ENCODE measurements at regions not wholly inside any gene's neighbourhood (a gene's known extent, or its start where the extent isn't known, plus 50 kb on each side); places are given as distances from the start of the nearest gene placed in this dataset.

DNA sequence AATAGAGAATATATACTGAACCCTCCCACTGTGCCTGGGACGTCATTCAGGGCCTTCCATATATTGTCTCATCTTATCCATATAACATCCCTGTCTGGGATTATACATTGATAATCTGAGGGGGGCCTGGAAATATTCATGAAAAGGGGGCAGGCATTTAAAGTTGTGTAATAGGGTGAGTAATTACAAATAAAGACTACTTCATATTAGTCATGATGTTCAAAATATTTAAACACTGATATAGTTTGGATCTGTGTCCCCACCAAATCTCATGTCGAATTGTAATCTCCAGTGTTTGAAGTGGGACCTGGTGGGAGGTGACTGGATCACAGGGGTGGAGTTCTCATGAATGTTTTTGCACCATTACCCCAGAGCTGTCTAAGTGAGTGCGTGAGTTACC is 97.8 kb downstream of the AQP9 start:
- no peak overlapping the region for H3K4me3 ChIP-seq (ENCODE audit: low read depth, low read length)
- no peak for DNase-seq (ENCODE audit: low read depth)

DNA sequence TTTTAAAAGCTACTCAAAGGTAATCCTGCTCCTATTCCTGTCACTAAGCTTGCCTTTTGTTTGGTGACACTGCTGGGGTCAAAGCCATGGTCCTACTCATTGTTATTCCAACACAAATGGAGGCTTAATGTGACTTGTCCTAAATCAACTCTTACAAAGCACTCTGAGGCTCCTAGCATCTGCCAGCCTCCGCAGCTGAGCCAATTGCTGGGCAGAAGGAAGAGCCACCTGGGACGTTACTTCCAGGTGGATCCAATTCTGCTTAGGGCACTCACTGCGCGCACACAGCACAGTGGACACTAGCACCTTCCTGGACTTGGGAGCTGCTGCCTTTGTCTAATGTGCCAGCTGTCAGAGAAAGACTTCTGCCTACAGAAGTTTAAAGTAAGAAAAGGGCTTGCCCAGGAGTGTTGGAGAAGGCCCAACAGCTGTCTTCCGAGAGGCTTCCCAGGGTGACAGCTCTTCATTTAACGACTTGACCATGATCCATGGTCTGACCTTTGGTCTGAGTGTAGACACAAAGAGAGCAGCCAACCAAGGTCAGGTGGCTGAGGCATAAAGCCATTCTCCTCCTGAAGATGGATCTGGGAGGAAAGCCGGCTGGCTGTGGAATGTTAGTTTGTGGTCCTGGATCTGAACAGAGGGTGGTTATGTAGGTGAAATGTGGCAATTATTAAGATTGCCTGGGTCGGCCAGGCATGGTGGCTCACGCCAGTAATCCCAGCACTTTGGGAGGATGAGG is 102.2 kb downstream of the AQP9 start:
- no peak for DNase-seq (ENCODE audit: low read depth)
- no peak overlapping the region for H3K4me3 ChIP-seq (ENCODE audit: low read depth, low read length)

DNA sequence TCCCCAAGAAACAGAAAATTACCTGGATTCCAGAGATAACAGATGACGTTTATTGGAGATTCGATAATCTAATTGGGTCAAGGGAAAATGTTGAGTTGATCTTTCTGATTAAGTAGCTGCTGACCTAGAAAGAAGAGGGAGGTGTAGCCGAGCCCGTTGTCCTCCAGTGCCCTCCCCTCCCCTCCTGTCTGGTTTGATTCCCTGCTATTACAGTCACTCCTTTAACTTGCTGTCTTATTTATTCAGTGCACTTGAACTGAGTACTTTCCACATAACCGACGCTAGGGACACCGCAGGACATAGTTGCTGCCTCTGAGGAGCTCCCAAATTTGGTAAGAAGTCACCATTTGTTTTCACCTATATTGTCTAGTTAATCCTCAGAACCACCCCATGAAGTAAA is 103.7 kb downstream of the AQP9 start:
- H3K4me3 ChIP-seq (ENCODE audit: low read depth, low read length) = no peak overlapping the region
- DNase-seq (ENCODE audit: low read depth) = no peak

DNA sequence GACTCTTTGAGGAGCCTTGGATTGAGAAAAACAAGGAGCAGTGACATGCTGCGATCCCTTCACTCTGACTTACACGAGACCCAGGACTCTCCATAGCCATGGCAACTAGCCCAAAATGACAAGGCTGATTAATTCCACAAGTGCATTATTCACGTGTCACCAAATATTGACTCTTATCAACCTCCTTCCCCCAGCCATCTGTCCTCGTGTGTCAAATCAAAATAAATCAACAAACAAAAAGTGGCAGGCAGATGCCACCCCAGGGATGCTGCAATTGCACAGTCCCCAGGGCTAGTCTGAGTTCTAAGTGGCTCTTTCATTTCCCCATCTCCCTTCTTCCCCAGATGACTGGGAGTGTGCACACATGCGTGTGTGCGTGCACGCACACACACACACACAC is 104.9 kb downstream of the AQP9 start:
- H3K4me3 ChIP-seq (ENCODE audit: low read depth, low read length) = no peak overlapping the region
- no peak for DNase-seq (ENCODE audit: low read depth)

DNA sequence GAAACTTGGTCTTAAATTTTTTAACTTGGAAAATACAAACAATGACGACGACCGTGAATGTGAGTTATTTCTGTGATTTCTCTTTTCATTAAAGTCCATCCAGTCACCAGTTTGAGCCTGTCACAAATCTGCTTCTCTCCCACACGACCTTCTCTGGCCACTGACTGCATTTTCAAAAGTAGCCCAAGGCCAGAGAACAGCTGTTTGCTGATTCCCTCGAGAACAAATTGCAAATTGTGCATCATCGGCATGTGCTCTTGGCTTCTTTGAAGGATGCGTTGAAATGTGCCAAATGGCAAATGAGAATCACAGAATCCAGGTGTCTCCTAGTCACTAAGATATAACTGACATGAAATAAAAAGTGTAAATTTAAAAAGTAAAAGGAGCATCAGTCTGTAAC is 106.4 kb downstream of the AQP9 start:
- no peak overlapping the region for H3K4me3 ChIP-seq (ENCODE audit: low read depth, low read length)
- DNase-seq (ENCODE audit: low read depth) = no peak

DNA sequence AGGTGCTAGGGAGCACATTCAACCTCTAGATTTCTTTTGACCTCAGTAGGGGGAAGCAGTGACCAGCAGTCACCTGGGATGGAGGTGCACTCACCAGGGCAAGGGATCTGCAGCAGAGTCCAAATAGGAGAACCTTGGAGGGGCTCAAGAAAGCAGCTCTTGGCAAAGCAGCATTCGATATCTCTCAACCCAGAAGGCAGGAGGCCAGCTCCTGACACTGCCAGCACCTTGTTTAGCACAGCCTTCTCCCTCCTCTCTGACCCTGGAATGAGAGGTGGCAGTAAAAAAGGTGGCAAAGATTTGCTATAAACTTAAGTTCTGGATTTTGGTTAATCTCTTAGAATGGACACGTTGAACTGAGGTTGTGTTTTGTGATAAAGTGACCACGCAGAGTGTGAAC is 107.9 kb downstream of the AQP9 start:
- DNase-seq (ENCODE audit: low read depth) = no peak
- H3K4me3 ChIP-seq (ENCODE audit: low read depth, low read length) = no peak overlapping the region

DNA sequence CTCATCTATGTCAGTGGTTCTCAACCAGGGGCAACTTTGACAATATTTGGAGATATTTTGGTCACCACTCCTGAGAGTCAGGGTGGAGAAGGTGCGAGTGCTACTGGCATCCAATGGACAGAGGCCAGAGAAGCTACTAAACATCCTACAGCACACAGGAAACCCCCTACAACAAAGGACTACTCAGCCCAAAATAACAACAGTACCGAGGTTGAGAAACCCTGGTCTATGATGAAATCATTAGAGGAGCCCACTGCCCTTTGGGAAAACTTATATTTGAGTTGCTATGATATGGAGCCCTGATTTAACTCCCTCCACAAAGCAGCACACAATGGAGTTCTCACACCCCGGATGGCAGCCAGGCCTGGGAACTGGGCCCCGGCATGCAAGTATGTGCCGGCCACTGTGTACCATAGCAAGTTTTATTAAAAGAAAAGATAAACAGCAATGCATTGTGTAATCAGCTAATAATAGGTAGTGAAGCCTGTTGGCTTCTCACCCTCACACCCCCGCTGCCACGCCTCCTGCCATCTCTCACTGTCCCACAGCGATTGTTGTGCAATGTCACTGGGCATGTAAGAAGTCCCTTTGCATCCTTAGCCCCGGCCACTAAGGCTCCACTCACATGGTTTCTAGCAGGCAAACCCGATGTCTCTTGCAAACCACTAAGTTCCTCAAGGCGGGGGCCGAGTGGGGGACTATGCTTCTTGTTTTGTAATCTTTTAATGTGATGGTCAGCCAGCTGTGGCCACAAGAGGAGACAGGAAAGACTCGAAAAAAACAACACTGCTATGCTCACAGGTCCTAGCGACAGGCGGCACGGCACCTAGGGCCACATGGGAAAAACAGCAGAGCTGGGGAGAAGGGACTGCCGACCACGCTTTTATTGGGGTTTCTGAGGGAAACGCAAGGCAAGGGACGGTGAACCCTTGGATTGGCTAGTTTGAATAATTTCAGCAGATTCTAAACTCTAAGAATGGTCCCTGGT is 110.0 kb downstream of the AQP9 start:
- no peak overlapping the region for H3K4me3 ChIP-seq (ENCODE audit: low read depth, low read length)
- no peak for DNase-seq (ENCODE audit: low read depth)

DNA sequence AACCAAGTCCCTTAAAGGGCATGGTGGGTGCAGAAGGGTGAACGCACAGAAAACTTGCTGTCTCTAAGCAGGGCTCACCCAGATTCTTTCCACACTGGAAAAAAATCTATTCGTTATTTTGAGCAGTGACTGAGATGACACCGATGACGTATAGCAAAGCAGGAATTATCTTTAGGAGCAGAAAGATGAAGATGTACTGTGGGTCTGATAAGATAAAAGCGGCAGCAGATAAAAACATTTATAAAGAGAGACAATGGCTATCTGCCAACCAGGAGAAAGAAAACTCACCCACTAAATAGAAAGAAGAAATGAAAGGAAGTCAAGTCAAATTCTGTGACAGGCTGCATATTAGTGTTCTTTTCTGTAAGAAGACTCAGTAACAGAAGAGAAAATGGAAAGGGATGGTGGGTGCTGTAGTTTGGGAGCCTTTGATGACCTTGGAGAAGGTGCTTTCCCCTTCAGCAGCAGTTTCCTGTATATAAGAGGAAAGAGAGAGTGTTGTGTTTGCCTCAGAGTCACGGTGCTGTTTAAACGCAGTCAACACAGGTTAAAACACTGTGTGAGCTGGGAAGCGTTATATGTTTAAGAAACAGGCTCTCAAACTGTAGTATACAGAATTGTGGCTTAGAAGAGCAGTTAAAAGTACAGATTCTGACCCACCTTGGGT is 111.6 kb downstream of the AQP9 start:
- no peak for DNase-seq (ENCODE audit: low read depth)
- no peak overlapping the region for H3K4me3 ChIP-seq (ENCODE audit: low read depth, low read length)

DNA sequence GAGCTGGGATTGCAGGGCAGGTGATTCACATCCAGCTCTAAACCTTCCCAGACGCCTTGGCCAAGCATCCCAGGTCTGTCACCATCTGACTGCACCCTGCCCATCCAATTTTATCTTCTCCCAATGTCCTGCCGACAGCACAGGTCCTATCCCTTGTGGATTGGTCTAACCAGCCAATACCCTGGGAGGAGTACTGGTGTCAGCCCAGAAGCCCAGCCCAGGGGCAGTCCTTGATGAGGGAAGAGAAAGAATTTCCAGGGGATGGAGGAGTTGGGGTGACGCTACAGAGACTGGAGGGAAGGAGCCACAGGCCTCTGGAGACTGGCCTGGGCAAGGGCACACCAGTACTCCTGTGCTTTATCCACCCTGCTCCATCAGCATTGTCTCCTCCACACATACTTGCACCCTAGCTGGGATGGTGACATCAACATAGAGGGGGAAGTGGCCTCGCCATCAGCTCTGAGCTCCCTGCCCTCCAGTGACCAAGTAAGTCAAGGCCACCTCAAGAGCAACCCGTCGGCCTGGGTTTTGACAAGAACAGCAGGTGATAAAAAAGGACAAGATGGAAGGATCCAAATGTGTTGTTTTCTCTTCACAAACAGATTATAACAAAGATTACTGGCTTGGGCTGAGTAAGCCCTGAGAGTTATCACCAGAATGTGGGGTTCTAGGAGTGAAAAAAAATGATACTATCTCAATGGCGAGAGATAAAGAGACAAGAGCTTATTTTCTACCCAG is 114.6 kb downstream of the AQP9 start:
- H3K4me3 ChIP-seq (ENCODE audit: low read depth, low read length) = no peak overlapping the region
- no peak for DNase-seq (ENCODE audit: low read depth)

DNA sequence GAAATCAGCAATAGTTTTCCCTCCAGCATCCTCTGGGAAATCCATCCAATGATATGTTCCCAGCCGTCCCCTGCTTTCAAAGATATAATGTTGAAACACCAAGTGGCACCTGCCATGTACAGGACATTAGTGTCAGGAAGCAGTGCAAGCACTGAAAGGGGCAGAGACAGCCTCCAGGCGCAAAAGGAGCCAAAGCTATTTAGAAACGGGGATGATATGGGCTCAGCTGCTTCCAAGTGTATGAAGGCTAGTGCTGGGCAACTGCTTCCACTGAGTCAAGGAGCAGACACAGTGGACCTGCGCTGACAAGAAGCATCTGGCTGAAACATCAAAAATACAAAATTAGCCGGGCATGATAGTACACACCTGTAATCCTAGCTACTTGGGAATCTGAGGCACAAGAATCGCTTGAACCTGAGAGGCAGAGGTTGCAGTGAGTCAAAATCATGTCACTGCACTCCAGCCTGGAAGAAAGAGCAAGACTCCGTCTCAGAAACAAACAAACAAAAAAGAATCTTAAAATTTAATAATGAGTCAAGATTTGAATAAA is 119.7 kb downstream of the AQP9 start:
- no peak overlapping the region for H3K4me3 ChIP-seq (ENCODE audit: low read depth, low read length)
- DNase-seq (ENCODE audit: low read depth) = no peak

DNA sequence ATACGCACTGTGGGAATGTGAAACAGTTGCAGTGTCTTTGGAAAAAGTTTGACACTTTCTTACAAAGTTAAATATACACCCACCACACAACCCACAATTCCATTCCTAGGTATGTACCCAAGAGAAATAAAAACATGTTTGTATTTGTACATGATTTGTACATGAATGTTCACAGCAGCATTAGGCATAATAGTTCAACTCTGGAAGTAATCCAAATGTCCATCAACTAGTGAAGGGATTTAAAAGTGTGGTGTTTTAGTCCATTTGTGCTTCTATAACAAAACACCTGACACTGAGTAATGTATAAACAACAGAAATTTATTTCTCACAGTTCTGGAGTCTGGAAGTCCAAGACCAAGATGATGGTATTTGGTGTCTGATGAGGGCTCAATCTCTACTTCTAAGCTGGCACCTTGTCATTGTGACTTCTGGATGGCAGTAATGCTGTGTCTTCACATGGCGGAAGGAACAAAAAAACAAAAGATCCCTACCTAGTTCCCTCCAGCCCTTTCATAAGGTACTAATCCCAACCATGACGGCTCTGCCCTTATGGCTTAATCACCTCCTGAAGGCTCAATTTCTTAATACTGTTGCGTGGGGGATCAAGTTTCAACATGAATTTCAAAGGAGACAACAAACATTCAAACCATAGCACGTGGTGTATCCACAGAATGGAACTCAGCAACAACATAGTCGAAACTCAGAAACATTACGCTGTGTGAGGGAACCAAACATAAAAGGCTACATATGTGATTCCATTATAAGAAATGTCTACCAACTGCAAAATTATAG is 120.5 kb downstream of the AQP9 start:
- no peak for DNase-seq (ENCODE audit: low read depth)
- H3K4me3 ChIP-seq (ENCODE audit: low read depth, low read length) = no peak overlapping the region

DNA sequence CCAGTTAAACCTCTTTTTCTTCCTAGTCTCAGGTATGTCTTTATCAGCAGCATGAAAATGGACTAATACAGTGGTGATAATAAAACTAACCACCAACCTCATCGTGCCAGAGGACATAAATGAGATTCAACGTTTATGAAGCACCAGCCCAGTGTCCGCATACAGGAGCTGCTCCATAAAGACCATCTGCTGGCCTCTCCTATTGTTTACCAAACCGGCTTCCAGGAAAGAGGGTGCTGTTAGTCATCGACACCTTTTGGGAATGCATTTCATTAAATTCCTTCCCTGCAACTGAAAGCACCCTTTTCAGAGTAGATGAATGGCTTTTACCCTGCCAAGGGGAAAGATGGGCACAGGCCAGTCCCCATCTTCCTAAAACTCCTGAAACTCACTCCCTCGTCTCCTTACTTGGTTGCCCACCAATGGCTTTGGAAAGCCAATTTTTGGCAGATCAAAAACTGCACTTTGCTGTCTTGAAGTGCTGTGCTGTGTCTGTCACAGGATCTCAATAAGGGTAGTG is 122.1 kb downstream of the AQP9 start:
- DNase-seq (ENCODE audit: low read depth) = no peak
- no peak overlapping the region for H3K4me3 ChIP-seq (ENCODE audit: low read depth, low read length)

DNA sequence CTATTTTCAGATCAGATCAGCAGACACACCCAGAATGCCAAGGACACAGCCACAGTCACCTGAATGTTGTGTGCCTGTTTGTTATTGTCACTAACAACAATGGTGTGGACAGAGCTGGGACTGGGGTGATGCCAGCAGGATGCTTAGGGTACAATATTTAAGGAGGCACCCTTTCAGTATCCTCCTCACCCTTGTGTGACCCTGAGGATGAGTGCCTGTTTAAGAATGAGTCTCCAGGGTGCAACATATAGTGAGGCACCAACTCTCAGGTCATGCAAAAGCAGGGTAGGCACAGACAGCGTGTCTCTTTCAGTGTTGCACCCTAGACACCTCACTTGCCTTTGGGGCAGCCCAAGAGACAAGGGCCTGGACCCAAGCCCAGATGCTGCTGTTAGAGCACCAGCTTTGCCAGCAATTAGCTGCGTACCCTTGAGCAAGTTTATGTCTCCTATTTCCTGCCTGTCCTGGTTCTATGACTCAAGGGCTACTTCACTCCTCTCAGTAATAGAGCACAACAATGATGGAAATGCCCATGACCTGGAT is 122.6 kb downstream of the AQP9 start:
- H3K4me3 ChIP-seq (ENCODE audit: low read depth, low read length) = no peak overlapping the region
- DNase-seq (ENCODE audit: low read depth) = no peak

DNA sequence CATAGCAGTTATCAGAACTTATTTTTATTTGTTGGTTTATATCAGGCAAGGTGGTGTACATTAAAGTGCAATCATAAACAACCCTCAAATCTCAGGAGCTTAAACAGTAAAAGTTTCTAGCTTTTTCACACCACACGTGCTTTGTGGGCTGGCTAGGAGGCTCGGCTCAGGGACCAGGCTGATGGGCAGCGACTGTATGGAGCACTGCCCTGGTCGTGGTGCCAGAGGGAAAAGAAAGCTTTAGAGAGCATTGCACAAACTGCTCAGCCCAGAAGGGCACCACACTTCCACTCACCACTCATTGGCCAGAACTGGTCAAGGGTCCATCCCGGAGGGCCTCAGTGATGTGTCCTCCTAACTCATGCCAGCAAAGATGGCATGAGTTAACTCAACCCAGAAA is 123.2 kb downstream of the AQP9 start:
- H3K4me3 ChIP-seq (ENCODE audit: low read depth, low read length) = no peak overlapping the region
- DNase-seq (ENCODE audit: low read depth) = no peak

DNA sequence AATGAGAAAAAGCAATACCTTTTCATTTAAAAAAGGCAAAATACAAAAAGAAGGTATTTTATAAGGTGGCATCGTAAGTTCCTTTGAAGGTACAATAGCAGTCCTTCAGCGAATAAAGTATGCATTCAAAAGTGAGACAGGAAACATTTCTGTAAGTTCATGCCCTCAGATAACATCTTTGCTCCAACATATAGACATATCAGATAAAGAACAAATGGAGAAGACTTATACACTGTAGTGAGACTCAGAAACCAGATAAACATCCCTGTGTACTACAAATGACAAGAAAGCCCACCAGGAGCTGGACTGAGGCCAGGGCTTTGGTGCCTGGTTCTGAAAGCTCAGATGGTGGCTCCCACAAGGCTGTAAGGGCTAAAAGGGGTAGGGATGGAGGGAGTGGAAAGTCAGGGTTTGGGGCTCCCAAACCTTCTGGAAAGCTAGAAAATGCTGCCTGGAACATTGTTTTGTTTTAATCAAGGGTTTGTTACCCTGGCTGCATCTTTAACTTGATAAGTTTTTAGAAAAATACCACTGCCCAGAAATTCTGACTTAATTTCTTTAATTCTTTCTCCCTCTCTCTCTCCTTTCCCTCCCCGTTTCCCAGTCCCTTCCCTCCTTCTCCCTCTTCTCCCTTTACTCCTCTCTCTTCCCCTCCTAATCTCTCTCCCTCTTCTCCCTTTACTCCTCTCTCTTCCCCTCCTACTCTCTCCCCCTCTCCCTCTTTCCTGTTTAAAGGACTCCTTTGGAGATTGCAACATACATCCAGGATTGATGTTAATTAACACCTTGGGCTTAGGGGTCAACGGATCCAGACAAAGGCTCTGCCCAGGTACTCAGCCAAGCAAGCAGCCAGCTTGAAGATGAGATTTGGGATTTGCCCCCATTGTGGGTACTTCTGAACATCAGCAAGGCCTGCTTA is 126.1 kb downstream of the AQP9 start:
- DNase-seq (ENCODE audit: low read depth) = no peak
- no peak overlapping the region for H3K4me3 ChIP-seq (ENCODE audit: low read depth, low read length)

DNA sequence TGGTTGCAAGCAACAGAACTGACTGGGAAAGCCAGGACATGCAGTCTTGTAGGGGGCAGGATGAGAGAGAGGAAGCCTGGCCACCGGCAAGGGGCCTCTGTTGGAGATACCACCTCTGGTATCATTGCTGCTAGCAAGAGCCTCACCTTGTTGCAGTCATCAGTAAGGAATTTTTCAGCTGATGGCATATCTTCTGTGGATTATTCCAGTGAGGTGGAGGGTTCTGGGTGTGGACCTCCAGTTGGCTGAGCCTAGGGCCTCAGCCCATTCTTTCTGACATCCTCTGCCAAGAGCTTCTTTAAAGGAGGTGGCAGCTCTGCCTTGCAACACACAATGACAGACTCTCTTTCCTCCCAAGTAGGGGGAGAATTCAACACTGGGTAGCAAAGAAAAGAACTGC is 128.9 kb downstream of the AQP9 start:
- DNase-seq (ENCODE audit: low read depth) = no peak

DNA sequence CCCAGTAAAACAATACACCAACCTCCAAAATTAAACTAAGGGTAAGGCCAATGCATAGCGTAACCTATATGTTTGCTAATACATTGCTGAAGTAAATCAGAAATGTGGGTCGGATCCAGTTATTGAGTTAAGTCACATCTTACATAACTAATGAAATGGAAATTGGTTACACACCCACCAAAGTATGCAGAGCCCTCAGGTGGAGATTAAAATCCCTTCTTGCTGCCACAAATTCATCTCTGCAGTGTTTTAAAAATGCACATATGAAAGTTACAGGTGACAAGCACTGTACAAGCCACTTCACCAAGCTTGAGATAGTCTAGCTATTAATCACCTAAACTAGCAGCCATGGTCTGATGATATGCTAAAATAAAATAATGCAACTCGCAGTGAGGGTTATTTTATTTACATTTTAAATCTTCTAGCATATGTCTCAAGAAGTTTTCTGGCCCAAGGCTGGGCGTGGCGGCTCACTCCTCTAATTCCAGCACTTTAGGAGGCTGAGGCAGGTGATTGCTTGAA is 130.6 kb downstream of the AQP9 start:
- no peak overlapping the region for H3K4me3 ChIP-seq (ENCODE audit: low read depth, low read length)
- no peak for DNase-seq (ENCODE audit: low read depth)

More for the DNA sequence above, 128.9 kb downstream of the AQP9 start:
- H3K4me3 ChIP-seq (ENCODE audit: low read depth, low read length) = no peak overlapping the region

Measured in skeletal muscle cell (primary cell).